Activated CD4-positive, alpha-beta memory T cell treated with anti-CD3 and anti-CD28 coated beads for 36 hours (primary cell): ENCODE measurements at regions not wholly inside any gene's neighbourhood (a gene's known extent, or its start where the extent isn't known, plus 50 kb on each side); places are given as distances from the start of the nearest gene placed in this dataset.

Experiments
- CTCF ChIA-PET: fragments of 350-600 bp; sonication (Branson Sonifier 250); formaldehyde crosslinking; loops from one replicate; lab custom pipeline; 2021; ENCODE audit warnings: antibody characterized with exemption, inconsistent platforms; lab: Charles Lee
- POLR2A ChIA-PET: fragments of 350-600 bp; sonication (Branson Sonifier 250); formaldehyde crosslinking; loops from one replicate; lab custom pipeline; 2021; ENCODE audit warnings: antibody characterized with exemption; lab: Charles Lee
- DNase-seq: peaks from one replicate; pipeline ENCODE4 v3.0.0-alpha.2; 2020
- H3K27ac Mint-ChIP-seq: one replicate; pipeline ENCODE4 v1.8.0; 2021; ENCODE audit warnings: mixed read lengths
- H3K27me3 Mint-ChIP-seq: one replicate; pipeline ENCODE4 v1.8.0; 2021; ENCODE audit warnings: mixed read lengths
- H3K36me3 Mint-ChIP-seq: one replicate; pipeline ENCODE4 v1.8.0; 2021; ENCODE audit warnings: mixed read lengths
- H3K4me1 Mint-ChIP-seq: one replicate; pipeline ENCODE4 v1.8.0; 2021; ENCODE audit warnings: low read depth, mixed read lengths
- H3K4me3 Mint-ChIP-seq: one replicate; pipeline ENCODE4 v1.8.0; 2021; ENCODE audit warnings: mild to moderate bottlenecking, mixed read lengths
- H3K9me3 Mint-ChIP-seq: one replicate; pipeline ENCODE4 v1.8.0; 2021; ENCODE audit warnings: mixed read lengths
- intact Hi-C: fragments of 100-400 bp; cut with micrococcal nuclease; formaldehyde crosslinking; loops from one replicate; pipeline ENCODE4 v1.15.1; 2023

- no peak overlapping the region for H3K27ac Mint-ChIP-seq
- no peak overlapping the region for H3K4me3 Mint-ChIP-seq
- no peaks in the 10 kb centered on the region for H3K4me1 Mint-ChIP-seq
- CTCF ChIA-PET, result interaction anchor here (3.0 kb wide), 1 partner anchor 26 kb away, joined by 13 read pairs; no protein-coding TSS in a partner anchor
- H3K9me3 Mint-ChIP-seq, result no peaks in the 10 kb centered on the region
- POLR2A ChIA-PET, result no interaction called here
- no peaks in the 10 kb centered on the region for H3K36me3 Mint-ChIP-seq
- DNase-seq, result no peak
- intact Hi-C loops, result loop anchor here (10.0 kb wide), 2 partner anchors 401 to 671 kb away; no protein-coding TSS in a partner anchor
- H3K27me3 Mint-ChIP-seq, result peaks cover 13% of the 10 kb centered on the region
These were observed 121.6 kb upstream of the RALGAPA2 start for GRCh38 chr20:20834008-20834407.

- no peak overlapping the region for H3K27ac Mint-ChIP-seq
- ChIA-PET POLR2A (no interaction called here), CTCF (interaction anchor here (0.8 to 3.0 kb wide), 2 partner anchors 14 to 27 kb away, joined by 3 to 13 read pairs; no protein-coding TSS in a partner anchor)
- H3K36me3 Mint-ChIP-seq, result no peaks in the 10 kb centered on the region
- H3K4me3 Mint-ChIP-seq, result no peak overlapping the region
- no peak for DNase-seq
- no peaks in the 10 kb centered on the region for H3K4me1 Mint-ChIP-seq
- no peaks in the 10 kb centered on the region for H3K9me3 Mint-ChIP-seq
- peaks cover 13% of the 10 kb centered on the region for H3K27me3 Mint-ChIP-seq
- intact Hi-C loops, result loop anchor here (10.0 kb wide), 2 partner anchors 402 to 672 kb away; no protein-coding TSS in a partner anchor
These were observed 120.3 kb upstream of the RALGAPA2 start for GRCh38 chr20:20832715-20833114.

- Mint-ChIP-seq H3K27me3 (peaks cover 10% of the 10 kb centered on the region), H3K4me3 (no peak overlapping the region), H3K9me3 (no peaks in the 10 kb centered on the region), H3K36me3 (no peaks in the 10 kb centered on the region), H3K4me1 (no peaks in the 10 kb centered on the region), H3K27ac (no peak overlapping the region)
- ChIA-PET POLR2A (no interaction called here), CTCF (no interaction called here)
- DNase-seq, result no peak
- intact Hi-C loops, result loop anchor here (10.0 kb wide), 2 partner anchors 403 to 673 kb away; no protein-coding TSS in a partner anchor
These were observed 119.3 kb upstream of the RALGAPA2 start for GRCh38 chr20:20831794-20832193.

GRCh38 chr20:20829681-20830080 lies 117.2 kb upstream of the RALGAPA2 start:
- intact Hi-C loops, result loop anchor here (10.0 kb wide), 2 partner anchors 405 to 675 kb away; no protein-coding TSS in a partner anchor
- no peaks in the 10 kb centered on the region for H3K36me3 Mint-ChIP-seq
- ChIA-PET POLR2A (no interaction called here), CTCF (interaction anchor here (0.6 kb wide), 1 partner anchor 1427 kb away, joined by 3 read pairs; no protein-coding TSS in a partner anchor)
- no peak for DNase-seq
- H3K4me1 Mint-ChIP-seq, result peaks cover 2% of the 10 kb centered on the region
- no peak overlapping the region for H3K4me3 Mint-ChIP-seq
- no peaks in the 10 kb centered on the region for H3K9me3 Mint-ChIP-seq
- peaks cover 21% of the 10 kb centered on the region for H3K27me3 Mint-ChIP-seq
- H3K27ac Mint-ChIP-seq, result no peak overlapping the region

- peaks cover 2% of the 10 kb centered on the region for H3K4me1 Mint-ChIP-seq
- no peak for DNase-seq
- H3K4me3 Mint-ChIP-seq, result no peak overlapping the region
- no peaks in the 10 kb centered on the region for H3K9me3 Mint-ChIP-seq
- H3K27ac Mint-ChIP-seq, result no peak overlapping the region
- H3K36me3 Mint-ChIP-seq, result no peaks in the 10 kb centered on the region
- CTCF ChIA-PET, result interaction anchor here (0.8 kb wide), 1 partner anchor 49 kb away, joined by 3 read pairs; no protein-coding TSS in a partner anchor
- H3K27me3 Mint-ChIP-seq, result peaks cover 14% of the 10 kb centered on the region
- intact Hi-C loops, result no loop called here
- POLR2A ChIA-PET, result no interaction called here
These were observed 115.7 kb upstream of the RALGAPA2 start for GRCh38 chr20:20827992-20828597.

GRCh38 chr20:20824924-20825584 lies 112.6 kb upstream of the RALGAPA2 start:
- peaks cover 2% of the 10 kb centered on the region for H3K4me1 Mint-ChIP-seq
- CTCF ChIA-PET, result interaction anchor here (0.7 to 3.6 kb wide), 20 partner anchors 11 to 738 kb away, joined by 3 to 23 read pairs (median 4); no protein-coding TSS in a partner anchor
- no peaks in the 10 kb centered on the region for H3K9me3 Mint-ChIP-seq
- H3K4me3 Mint-ChIP-seq, result no peak overlapping the region
- DNase-seq, result peak; percentile 59
- POLR2A ChIA-PET, result no interaction called here
- H3K27ac Mint-ChIP-seq, result no peak overlapping the region
- intact Hi-C loops, result loop anchor here (1.0 kb wide), 1 partner anchor 160 kb away; no protein-coding TSS in a partner anchor
- H3K36me3 Mint-ChIP-seq, result no peaks in the 10 kb centered on the region
- H3K27me3 Mint-ChIP-seq, result peaks cover 13% of the 10 kb centered on the region

- H3K4me3 Mint-ChIP-seq, result no peak overlapping the region
- intact Hi-C loops, result no loop called here
These were observed 111.0 kb upstream of the RALGAPA2 start for GRCh38 chr20:20823476-20823881.

GRCh38 chr20:20821484-20822260 lies 109.2 kb upstream of the RALGAPA2 start:
- POLR2A ChIA-PET, result no interaction called here
- CTCF ChIA-PET, result interaction anchor here (0.6 to 1.3 kb wide), 2 partner anchors 46 to 152 kb away, joined by 3 read pairs; no protein-coding TSS in a partner anchor
- Mint-ChIP-seq H3K36me3 (no peaks in the 10 kb centered on the region), H3K27me3 (peaks cover 14% of the 10 kb centered on the region), H3K4me1 (peaks cover 2% of the 10 kb centered on the region), H3K27ac (no peak overlapping the region), H3K9me3 (no peaks in the 10 kb centered on the region), H3K4me3 (no peak overlapping the region)
- intact Hi-C loops, result no loop called here
- no peak for DNase-seq

More at GRCh38 chr20:20823476-20823881, 111.0 kb upstream of the RALGAPA2 start:
- ChIA-PET CTCF (interaction anchor here (1.3 to 3.6 kb wide), 8 partner anchors 14 to 230 kb away, joined by 3 to 23 read pairs (median 8); no protein-coding TSS in a partner anchor), POLR2A (no interaction called here)
- DNase-seq, result no peak
- H3K27me3 Mint-ChIP-seq, result peaks cover 13% of the 10 kb centered on the region
- H3K9me3 Mint-ChIP-seq, result no peaks in the 10 kb centered on the region
- H3K36me3 Mint-ChIP-seq, result no peaks in the 10 kb centered on the region
- peaks cover 2% of the 10 kb centered on the region for H3K4me1 Mint-ChIP-seq
- no peak overlapping the region for H3K27ac Mint-ChIP-seq

- intact Hi-C loops, result no loop called here
- DNase-seq, result no peak
- H3K27ac Mint-ChIP-seq, result no peak overlapping the region
- CTCF ChIA-PET, result interaction anchor here (0.6 kb wide), 1 partner anchor 45 kb away, joined by 3 read pairs; no protein-coding TSS in a partner anchor
- H3K9me3 Mint-ChIP-seq, result no peaks in the 10 kb centered on the region
- no peaks in the 10 kb centered on the region for H3K36me3 Mint-ChIP-seq
- POLR2A ChIA-PET, result no interaction called here
- H3K4me1 Mint-ChIP-seq, result peaks cover 2% of the 10 kb centered on the region
- peaks cover 8% of the 10 kb centered on the region for H3K27me3 Mint-ChIP-seq
- H3K4me3 Mint-ChIP-seq, result no peak overlapping the region
These were observed 108.5 kb upstream of the RALGAPA2 start for GRCh38 chr20:20820785-20821483.

- no peaks in the 10 kb centered on the region for H3K9me3 Mint-ChIP-seq
- intact Hi-C loops, result no loop called here
- CTCF ChIA-PET, result no interaction called here
- H3K27me3 Mint-ChIP-seq, result peaks cover 7% of the 10 kb centered on the region
- no peak overlapping the region for H3K4me3 Mint-ChIP-seq
- H3K4me1 Mint-ChIP-seq, result peaks cover 2% of the 10 kb centered on the region
- H3K36me3 Mint-ChIP-seq, result no peaks in the 10 kb centered on the region
- no peak overlapping the region for H3K27ac Mint-ChIP-seq
- POLR2A ChIA-PET, result no interaction called here
- no peak for DNase-seq
These were observed 107.7 kb upstream of the RALGAPA2 start for GRCh38 chr20:20820104-20820503.
